ENCODE measurements at regions not wholly inside any gene's neighbourhood (a gene's known extent, or its start where the extent isn't known, plus 50 kb on each side); places are given as distances from the start of the nearest gene placed in this dataset.
"Not testable (repeated sequence)": the region's sequence is repeated elsewhere in the genome, so short reads cannot be mapped to it uniquely, and the experiment has no call there.

DNA sequence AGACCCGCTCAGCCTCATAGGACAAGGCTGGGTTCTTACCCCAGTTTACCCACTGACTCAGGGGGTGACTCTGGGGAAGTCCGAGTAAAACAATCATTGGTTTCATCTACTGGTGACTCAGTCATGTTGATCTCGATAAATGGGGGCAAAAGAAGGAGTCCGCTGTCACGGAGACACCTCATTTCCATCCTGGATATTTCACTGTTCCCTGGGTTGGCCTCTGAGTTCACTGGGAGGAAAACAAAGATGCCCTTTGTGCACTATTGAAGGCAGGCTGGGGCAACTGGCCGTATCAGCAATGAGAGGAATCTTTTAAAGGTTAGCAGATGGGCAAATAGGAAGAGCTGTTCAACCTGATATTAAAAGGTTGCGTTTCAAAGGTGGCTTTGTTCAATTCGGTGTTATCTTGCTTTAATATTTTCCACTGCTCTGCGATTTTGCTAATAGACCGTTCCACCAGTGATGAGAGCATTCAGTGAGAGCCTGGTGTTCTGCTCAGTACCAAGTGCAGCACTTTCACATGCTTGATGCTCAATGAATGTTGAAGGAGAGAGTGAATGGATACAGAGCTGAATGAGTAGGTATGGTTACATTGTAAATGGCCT lies 110.2 kb upstream of the EGFLAM start:
- DNase-seq: no peak

DNA sequence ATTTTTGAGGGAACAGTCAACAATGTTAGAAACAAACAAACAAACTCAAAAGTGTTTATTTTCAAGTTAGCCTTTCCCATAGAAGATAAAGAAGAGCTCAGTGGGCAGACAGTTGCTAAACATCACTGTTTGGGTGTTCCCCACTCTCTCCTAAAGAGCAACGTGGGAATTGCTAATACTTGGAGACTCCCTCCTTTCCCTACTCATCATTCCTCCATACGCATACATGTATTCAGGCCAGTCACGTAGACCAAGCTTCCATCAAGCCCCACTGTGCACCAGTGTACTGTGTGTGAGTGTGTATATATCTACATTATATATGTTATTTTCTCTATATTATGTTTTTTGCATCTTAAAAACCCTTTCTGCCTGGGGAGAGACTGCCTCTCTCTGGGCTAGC lies 115.0 kb upstream of the EGFLAM start:
- DNase-seq: no peak

DNA sequence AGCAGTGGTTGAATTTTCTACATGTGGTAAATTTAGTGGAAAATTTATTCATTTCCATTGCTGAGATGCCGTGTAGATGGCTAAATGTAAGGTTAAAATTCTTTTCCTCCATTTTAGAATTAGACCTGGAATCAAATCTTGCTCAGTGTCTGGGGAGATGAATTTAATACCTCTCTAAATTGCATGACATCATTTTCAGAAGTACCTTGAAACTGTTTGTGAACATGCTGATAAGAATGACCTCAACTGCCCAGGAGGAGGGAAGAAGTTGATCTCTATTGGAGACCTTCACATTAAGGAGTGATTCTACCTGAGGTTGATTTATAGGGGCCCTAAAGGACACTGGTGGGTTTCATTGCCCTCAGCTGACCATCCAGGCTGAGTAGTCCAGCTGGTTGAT lies 116.7 kb upstream of the EGFLAM start:
- DNase-seq: no peak

DNA sequence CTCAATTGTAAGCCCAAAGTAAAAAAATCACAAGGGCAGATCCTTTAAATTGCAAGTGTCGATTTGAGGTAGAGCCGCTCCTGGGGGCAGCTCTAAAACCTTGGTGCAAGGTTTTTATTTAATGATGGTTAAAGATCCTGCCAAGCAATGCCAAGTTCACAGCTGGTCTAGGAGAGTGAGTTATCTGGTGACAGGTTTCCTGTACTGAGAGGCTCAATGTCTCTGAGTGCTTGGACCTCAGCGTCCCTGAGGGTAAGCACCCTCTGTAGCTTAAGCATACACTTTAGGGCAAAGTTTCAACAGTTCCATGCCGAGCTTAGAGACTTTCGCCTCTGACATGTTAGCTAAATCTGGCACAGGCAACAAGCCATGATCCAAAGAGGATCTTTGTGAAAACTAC lies 119.8 kb upstream of the EGFLAM start:
- DNase-seq: no peak

DNA sequence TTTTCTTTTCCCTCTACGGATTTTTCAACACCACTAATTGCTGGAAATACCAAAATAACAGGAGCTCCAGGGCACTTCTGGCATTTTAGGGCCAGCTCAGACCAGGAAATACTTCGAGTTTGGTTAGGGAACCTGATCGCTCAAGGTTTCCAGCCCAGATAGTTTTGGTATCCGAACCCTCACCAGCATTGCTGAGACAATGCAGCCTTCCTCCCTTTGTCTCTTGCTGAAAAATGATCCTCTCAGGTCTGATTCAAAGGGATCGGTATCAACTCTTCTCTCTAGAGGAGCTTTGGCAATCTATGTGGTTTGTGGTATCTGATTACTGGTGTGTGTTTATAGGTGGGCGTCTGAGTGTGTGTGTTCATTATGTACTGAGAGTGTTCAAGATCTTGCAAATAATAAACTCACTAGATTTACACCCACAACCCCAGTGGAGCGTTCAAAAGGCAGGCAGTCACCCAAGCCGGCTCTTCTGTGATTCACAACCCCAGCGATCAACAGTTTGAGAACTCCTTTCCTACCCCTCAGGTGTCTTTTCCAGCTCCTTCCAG lies 122.8 kb upstream of the EGFLAM start:
- no peak for DNase-seq

DNA sequence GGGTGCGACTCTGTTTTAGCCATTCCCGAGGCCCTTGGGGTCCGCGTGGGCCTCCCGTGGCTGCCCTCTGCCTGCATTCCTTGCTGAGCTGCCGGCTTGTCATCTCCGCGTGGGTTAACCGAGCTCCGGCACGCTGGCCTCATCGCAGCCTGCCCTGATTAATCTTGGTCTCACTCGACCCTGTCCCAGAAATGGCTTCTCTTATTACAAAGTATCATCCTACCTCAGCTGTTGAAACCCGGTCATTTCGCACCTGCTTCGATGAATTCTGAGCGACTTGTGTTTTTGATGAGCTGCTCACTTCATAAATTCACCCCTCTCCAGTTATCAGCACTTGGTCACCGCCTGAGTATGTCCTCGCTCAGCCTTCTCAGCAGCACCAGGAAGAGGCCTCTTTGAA lies 123.5 kb upstream of the EGFLAM start:
- DNase-seq: no peak

DNA sequence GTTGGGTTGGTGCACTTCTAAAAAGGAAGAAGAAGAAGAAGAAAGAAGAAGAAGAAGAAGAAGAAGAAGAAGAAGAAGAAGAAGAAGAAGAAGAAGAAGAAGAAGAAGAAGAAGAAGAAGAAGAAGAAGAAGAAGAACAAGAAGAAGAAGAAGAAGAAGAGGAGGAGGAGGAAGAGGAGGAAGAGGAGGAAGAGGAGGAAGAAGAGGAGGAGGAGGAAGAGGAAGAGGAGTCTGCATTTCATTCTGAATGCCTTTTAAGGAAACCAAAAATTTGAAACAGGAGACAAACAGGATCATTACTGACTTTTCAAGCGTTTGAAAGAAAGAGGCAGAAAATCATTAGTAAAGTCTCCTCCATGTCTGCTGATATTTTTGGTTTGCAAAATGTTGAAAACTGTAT lies 124.1 kb upstream of the EGFLAM start:
- not testable (repeated sequence) for DNase-seq

DNA sequence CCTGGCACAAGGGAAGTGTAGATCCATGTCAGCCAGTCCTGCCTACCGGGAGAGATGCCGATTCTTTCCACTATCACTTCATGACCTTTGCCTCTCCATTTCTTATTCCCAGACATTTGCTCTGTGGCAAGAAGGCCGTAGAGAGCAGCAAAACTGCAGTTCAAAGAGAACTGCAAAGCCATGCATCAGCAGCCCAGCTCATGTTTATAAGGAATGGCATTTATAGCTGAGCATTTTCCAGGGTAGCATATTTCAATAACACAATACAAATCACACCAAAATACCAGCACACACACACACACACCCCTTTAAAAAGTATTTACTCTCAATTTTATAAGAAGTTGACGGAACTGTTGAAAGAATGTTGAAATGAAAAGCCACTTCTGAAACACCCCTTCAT lies 126.7 kb upstream of the EGFLAM start:
- no peak for DNase-seq

DNA sequence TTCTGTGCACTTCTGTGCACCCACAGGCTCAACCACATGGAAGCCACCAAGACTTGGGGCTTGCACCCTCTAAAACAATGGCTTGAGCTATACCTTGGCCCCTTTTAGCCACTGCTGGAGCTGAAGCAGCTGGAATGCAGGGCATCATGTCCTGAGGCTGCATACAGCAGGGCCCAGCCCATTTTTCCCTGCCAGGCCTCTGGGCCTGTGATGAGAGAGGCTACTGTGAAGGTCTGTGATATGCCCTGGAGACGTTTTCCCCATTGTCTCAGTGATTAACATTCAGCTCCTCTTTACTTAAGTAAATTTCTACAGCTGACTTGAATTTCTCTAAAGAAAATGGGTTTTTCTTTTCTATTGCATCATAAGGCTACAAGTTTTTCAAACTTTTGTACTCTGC lies 134.0 kb upstream of the EGFLAM start:
- DNase-seq: no peak

DNA sequence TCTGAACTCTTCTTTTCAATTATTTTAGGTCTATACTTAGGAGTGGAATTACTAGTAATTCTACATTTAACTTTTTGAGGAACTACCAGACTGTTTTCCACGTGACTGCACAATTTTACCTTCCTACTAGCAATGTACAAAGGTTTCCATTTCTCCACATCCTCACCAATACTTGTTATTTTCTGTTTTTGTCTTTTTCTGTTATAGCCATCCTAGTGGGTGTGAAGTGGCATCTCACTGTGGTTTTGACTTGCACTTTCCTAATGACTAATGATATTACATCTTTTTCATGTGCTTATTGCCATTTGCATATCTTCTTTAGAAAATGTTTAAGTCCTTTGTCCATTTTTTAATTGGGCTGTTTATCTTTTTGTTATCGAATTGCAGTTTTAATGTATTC lies 136.9 kb upstream of the EGFLAM start:
- DNase-seq: no peak

DNA sequence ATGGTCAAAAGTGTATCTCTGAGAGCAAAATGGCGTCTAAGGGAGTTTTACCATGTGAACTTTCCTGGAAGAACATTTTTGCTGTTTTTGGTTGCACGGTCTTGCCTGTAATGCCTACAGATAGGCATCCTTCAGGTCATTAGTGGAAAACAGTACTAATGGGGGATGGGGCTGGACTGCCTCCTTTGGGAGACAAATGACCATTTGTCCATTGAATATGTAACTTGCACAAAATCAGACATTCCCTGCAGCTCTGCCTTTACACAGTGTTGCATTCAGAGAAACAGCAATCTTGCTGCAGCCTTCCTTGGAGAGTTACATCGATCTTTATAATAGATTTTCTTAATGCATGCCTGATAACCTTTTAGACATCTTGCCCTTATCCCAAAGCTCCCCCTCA lies 138.5 kb upstream of the EGFLAM start:
- no peak for DNase-seq

DNA sequence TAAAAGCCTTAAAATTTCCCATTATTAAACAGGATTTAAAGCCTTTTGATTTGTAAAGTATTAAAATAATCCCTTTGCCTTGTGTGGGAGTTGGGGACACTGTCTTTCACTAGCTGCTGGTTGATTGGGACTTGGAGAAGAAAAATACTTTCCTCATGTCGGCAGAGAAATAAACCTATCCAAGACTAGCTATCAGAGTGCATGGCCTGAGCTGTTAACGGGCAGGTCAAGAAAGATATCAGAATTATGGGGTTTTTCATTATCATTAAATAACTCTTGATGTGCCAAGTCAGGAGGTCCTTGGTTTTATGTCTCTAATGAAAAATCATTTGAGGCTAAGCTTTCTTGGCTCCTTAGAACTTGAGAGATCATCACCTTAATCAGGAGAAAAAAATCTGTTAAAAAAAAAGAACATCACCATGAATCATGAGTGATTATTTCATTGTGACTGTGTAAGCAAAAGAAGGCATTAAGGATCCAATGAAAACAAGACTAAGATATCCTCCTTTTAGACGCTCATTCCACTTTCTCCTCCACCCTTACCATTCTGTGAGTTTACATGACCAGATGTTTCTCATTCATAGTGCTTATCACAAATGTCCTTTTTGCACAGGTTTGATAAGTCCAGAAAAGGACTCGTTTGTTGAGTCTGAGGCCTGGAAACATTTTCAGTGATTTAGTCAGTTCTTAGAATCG lies 140.4 kb upstream of the EGFLAM start:
- no peak for DNase-seq

DNA sequence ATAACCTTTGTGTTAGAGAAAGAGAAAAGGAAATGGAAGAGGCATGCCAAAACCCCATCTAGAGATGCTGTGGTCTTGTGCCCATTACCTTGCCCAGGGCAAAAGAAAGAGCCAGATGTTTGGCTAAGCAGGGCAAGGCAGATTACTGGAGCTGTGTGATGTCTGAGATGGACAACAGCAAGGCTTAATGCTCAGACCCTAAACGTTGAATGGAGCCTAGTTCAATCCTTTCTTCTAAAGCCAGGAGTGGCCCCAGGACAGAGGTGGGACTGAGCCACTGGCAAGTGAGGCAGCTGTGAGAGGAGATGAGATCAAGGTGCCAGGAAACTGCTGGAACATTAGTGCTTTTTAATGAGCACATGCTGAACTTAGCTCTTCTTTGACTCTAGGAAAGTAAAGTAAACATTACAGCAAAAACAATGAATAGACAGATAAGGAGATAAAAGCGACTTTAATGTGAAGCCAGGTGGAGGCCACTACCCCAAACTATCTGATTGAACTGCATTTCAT lies 143.0 kb upstream of the EGFLAM start:
- no peak for DNase-seq

DNA sequence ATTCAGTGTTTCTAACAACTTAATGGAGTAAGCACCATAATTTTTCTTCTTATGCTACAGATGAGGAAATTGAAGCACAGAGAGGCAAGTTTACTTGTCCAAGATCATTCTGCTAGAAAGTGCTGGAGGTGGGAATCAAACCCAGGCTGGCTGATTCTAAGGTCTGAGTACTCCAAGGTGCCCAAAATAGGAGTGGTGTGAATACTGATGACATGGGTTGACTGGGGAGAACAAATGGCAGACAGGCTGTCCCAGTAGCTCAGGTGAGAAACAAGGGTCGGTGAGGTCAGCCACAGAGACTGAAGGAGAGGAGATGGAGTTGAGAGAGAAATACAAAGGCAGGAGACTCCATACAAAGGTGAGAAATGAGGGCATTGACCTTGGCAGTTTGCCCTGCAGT lies 144.5 kb upstream of the EGFLAM start:
- DNase-seq: no peak

DNA sequence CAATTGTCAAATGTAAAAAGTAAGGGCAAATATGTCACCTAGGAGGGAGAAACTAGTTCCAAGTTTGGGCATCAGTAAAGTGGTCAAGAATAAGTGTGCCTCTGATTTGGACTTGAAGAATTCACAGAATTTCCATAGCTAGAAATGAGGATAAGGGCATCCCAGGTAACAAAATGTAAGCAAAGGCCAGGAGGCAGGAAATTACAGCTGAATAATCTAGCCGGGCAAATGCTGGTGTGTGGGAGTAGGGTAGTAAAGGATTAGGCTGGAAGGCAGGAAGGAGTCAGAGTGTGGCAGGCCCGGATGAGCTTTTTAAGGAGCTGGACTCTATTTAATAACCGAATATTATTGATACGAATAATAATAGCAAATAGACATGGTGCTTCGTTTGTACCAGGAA lies 144.9 kb upstream of the EGFLAM start:
- no peak for DNase-seq

DNA sequence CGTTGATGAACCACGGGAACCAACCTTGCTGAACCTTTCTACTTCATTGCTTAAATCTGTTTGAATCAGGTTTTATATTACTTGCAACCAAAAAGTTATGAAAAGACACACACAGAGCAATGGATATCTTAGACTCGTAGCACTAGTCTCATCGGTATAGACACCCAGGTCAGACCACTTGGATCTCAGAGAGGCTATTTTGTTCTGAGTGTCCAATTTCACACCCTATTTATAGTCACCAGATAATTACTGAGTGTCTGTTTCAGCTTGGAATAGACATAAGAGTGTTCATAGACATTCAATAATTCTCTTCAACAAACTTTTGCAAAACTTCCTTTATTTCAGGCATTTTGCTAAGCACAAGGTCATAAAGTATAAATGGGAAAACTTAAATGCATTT lies 145.4 kb upstream of the EGFLAM start:
- DNase-seq: no peak

DNA sequence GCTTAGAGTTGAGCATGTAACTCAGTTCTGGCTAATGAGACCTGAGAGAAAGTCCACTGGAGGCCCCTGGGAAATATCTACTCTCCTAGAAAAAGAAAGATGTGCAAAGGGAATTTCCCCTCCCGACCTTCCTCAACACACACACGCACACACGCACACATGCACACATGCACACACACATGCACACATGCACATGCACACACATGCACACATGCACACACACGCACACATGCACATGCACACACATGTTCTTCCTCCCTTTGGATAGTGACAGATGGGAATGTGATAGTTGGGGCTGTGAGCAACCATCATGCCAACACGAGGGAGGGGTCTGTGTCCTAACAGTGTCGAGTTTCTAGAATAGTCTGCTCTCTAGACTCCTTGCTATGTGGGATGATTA lies 148.2 kb upstream of the EGFLAM start:
- DNase-seq: no peak

DNA sequence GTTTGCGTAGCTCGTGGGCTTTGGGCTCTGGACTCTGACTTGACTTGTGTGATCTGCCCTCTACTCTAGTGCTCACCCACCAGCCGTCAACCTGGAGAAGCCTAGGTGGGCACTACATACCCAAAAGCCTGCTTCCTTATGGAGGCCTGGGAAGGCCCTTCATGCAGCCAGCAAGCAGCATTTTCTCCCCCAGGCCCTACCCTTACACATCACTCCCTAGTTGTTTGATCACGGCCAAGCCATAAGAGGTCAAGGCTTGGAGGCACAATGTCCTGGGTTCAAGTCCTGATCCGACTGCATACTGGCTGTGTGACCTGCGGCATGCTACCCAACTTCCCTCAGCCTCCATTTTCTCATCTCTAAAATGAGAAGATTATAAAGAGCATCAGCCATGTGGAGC lies 151.3 kb upstream of the EGFLAM start:
- no peak for DNase-seq

DNA sequence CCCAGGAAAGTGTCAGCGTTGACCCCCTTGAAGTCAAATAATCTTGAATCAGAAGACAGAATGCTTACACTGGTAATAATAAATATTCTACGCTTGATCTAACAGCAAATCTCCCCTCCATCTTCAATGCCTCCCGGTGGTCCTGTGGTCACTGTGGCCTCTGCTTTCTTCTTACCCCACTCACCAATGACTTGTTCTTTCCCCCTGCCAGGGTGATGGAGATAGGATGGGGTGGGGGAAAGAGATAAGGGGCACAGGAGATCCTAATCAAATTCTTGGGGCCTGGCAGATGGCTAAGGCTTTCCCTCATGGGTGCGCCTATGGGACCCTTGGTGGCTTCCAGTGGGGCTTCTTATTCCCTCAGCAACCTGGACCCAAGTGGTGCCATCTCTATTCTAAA lies 152.6 kb upstream of the EGFLAM start:
- no peak for DNase-seq

DNA sequence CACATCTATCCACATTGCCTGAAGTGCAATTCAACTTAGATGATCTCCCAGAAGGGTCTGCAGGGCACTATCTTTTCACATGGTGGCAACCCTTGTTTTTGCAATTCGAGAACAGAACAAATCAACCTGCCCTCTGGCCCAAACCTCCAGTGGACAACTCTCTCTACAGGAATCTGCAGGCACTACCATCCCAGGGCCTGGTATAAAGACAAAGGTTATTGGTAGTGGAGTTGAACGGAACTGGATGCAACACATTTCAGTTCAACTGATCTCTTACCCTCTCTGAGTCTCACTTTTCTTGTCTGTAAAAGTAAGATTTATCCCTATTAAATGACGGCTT lies 153.2 kb upstream of the EGFLAM start:
- no peak for DNase-seq

DNA sequence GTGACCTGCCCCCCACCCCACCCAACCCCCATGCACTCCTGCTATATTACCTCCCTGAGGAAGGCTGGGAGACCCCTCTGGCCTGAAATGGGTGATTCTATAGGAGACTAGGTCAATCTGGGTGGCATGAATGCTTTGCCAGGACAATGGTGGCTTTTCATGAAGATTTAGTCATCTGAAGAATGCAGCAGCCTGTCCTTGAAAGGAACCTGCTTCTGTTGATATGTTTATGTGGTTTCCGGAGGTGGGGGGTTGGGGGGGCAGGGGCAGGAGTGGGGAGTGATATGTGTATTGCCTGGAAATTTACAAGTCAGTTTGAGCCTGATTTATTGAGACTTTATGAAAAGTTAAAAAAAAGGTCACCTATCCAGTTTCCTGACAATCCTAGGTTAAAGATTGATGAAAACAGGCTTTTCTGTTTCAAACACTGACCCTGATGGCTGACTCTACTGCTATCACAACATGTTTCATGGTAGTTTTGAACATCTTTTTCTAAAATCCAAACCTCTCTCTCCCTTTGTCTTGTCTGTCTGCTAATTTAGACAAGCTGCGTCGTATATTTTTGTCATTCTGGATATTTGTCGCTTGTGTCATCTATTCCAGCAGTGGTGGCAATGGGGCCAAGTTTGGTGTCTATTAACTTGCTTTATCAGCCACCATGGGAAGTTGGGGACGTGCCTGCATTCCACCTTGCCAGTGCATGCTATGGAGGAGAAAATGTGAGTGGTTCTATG lies 153.7 kb upstream of the EGFLAM start:
- DNase-seq: peak; percentile 36

DNA sequence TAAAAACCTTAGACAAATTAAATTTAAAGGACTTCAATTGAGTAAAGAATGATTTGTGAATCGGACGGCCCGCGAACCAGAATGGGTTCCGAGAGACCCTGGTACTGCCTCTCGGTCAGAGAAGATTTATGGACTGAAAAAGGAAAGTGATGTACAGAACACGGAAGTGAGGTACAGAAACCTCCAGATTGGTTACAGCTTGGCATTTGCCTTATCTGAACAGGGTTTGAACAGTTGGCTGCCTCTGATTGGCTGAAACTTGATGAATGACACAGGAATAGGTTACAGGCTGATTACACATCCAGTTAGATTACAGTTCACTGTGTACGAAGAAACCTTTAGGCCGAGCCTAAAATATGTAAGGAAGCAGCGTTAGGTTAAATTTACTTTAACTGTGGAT lies 156.5 kb upstream of the EGFLAM start:
- no peak for DNase-seq

DNA sequence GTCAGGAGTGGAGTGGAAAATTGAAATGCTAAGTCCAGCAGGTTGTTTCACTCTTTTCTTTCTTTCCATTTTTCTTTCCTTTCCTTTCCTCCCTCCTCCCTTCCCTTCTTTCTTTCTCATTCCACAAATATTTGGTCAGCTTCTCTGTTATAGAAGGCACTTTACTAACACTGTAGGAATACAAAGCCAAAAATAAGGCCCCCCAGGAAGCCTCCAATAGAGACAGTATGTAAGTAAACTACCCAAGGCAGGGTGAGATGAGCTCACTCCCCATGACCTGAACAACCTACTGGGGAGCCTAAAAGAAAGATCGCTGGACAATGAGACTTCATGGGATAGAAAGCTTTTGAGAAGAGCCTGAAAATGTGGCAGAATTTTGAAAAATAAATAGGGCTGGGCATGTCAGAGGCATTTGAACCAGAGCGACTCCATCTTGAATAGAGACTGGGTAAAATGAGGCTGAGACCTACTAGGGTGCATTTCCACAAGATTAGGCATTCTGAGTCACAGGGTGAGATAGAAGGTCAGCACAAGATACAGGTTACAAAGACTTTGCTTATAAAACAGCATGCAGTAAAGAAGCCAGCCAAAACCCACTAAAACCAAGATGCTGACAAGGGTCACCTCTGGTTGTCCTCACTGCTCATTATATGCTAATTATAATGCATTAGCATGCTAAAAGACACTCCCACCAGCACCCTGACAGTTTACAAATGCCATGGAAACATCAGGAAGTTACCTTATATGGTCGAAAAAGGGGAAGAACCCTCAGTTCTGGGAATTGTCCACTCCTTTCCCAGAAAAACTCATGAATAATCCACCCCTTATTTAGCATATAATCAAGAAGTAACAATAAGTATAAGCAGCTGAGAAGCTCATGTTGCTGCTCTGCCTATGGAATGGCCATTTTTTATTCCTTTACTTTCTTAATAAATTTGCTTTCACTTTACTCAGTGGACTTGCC lies 158.9 kb upstream of the EGFLAM start:
- DNase-seq: no peak
